ENCODE measurements at regions not wholly inside any gene's neighbourhood (a gene's known extent, or its start where the extent isn't known, plus 50 kb on each side); places are given as distances from the start of the nearest gene placed in this dataset.
"Not testable (repeated sequence)": the region's sequence is repeated elsewhere in the genome, so short reads cannot be mapped to it uniquely, and the experiment has no call there.

DNA sequence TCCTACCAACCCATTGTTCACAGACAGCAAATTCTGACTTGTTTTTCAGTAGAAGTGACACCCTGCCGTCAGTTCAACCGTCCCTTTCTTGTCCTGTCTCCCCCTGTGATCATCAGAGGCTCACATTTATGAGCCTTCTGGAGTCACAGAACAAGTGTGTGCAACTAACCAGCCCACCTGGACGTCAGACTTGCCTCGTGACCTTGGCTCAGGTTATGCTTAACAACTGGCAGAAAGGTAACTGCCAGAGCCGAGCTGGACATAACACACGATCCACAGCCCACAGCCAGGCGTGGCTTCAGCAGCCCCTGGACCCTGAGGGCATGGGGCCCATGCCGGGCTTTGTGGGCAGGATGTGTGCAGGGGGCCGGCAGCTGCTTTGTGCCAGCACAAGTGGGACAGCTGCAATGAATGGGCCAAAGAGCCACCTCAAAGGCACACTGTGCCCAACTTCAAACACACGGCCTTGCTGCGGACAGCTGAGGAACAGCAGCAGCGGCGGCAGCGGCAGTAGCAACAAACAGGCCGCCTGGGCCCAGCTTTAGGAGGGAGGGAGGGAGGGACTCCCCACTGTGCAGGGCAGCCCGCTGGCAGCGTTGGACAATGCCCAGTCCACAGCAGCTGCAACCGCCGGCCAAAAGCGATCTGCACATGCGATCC is 103.9 kb downstream of the ZBTB18 start:
- DNase-seq (ENCODE audit: low spot score): no peak
- in situ Hi-C loops (cut with MboI; ENCODE audit: low pct_unique_long_range_greater_than_20kb, low sequenced_read_pairs, unreplicated experiment): no loop called here
- no peak for TF ChIP-seq CTCF (IDR thresholded peaks at IDR 0.05; ENCODE audit: extremely low read depth, insufficient read depth, missing control alignments)

DNA sequence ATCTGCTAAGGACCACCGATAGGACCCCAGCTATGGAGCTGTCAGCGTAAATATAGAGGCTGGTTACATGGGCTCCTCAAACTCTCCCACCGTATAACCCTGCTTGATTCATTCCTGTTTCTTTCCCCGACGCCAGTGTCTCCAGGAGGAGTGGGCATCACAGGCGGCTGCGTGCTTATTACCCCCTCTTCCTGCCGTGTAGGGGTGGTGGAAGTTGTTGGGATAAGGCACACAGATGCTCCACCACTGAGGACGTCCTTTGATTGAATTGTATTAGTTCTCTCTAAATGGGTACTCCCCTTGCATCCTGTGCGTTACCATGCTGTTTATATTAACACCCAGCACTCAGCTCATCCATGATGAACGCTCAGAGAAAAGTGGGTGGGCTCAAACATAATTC is 104.6 kb downstream of the ZBTB18 start:
- no peak for DNase-seq (ENCODE audit: low spot score)
- no peak for TF ChIP-seq CTCF (IDR thresholded peaks at IDR 0.05; ENCODE audit: extremely low read depth, insufficient read depth, missing control alignments)
- in situ Hi-C loops (cut with MboI; ENCODE audit: low pct_unique_long_range_greater_than_20kb, low sequenced_read_pairs, unreplicated experiment): no loop called here

DNA sequence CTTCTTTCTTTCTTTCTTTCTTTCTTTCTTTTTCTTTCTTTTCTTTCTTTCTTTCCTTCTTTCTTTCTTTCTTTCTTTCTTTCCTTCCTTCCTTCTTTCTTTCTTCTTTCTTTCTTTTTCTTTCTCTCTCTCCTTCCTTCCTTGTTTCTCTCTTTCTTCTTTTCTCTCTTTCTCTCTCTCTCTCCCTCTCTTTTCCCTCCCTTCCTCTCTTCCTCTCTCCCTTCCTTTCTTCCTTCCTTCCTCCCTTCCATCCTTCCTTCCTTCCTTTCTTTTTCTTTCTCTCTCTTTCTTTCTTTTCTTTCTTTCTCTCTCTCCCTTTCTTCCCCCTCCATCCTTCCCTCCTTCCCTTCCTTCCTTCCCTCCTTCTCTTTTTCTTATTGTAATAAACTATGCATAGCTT is 105.5 kb downstream of the ZBTB18 start:
- DNase-seq (ENCODE audit: low spot score); in situ Hi-C loops (cut with MboI; ENCODE audit: low pct_unique_long_range_greater_than_20kb, low sequenced_read_pairs, unreplicated experiment): not testable (repeated sequence)

- no peak for DNase-seq (ENCODE audit: low spot score)
- in situ Hi-C loops (cut with MboI; ENCODE audit: low pct_unique_long_range_greater_than_20kb, low sequenced_read_pairs, unreplicated experiment): no loop called here
- TF ChIP-seq CTCF (IDR thresholded peaks at IDR 0.05; ENCODE audit: extremely low read depth, insufficient read depth, missing control alignments): no peak
Observed at GRCh38 chr1:244157731-244158438, 106.8 kb downstream of the ZBTB18 start.

- no peak for DNase-seq (ENCODE audit: low spot score)
- no peak for TF ChIP-seq CTCF (IDR thresholded peaks at IDR 0.05; ENCODE audit: extremely low read depth, insufficient read depth, missing control alignments)
- in situ Hi-C loops (cut with MboI; ENCODE audit: low pct_unique_long_range_greater_than_20kb, low sequenced_read_pairs, unreplicated experiment): no loop called here
Observed at GRCh38 chr1:244159646-244160045, 108.6 kb downstream of the ZBTB18 start.

GRCh38 chr1:244160455-244161235 is 109.6 kb downstream of the ZBTB18 start:
- in situ Hi-C loops (cut with MboI; ENCODE audit: low pct_unique_long_range_greater_than_20kb, low sequenced_read_pairs, unreplicated experiment): no loop called here
- no peak for TF ChIP-seq CTCF (IDR thresholded peaks at IDR 0.05; ENCODE audit: extremely low read depth, insufficient read depth, missing control alignments)
- DNase-seq (ENCODE audit: low spot score): no peak

DNA sequence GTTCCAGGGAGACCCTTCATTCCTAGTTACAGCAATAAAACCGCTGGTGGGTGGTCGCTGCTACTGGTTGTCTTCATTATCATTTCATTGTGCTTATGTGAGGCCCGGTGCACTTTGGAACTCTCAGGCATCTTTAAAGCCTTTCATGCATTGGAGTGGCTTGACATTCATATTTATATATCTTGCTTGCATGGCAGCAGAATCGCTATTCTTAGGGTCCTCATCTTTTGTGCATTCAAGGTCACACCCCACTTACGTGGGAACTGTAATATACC is 110.1 kb downstream of the ZBTB18 start:
- no peak for TF ChIP-seq CTCF (IDR thresholded peaks at IDR 0.05; ENCODE audit: extremely low read depth, insufficient read depth, missing control alignments)
- DNase-seq (ENCODE audit: low spot score): no peak
- in situ Hi-C loops (cut with MboI; ENCODE audit: low pct_unique_long_range_greater_than_20kb, low sequenced_read_pairs, unreplicated experiment): no loop called here
